ELR (cell line): ENCODE measurements at regions not wholly inside any gene's neighbourhood (a gene's known extent, or its start where the extent isn't known, plus 50 kb on each side); places are given as distances from the start of the nearest gene placed in this dataset.

Source experiments
- DNase-seq: peaks from one replicate; pipeline ENCODE4 v3.0.0-alpha.2; 2015; ENCODE audit warnings: low read depth

GRCh38 chr16:86091976-86092375 lies 193.0 kb downstream of the IRF8 start:
- DNase-seq: no peak

GRCh38 chr16:86092586-86093480 lies 193.9 kb downstream of the IRF8 start:
- no peak for DNase-seq

GRCh38 chr16:86093801-86094750 lies 195.1 kb downstream of the IRF8 start:
- no peak for DNase-seq

- DNase-seq: no peak
These were observed 196.3 kb downstream of the IRF8 start for GRCh38 chr16:86095131-86095752.

GRCh38 chr16:86095906-86096485 lies 197.0 kb downstream of the IRF8 start:
- no peak for DNase-seq

- DNase-seq: no peak
These were observed 197.9 kb downstream of the IRF8 start for GRCh38 chr16:86096850-86097249.

- no peak for DNase-seq
These were observed 200.4 kb downstream of the IRF8 start for GRCh38 chr16:86099326-86099725.

GRCh38 chr16:86100205-86101136 lies 201.5 kb downstream of the IRF8 start:
- DNase-seq: no peak

- DNase-seq: no peak
These were observed 202.4 kb downstream of the IRF8 start for GRCh38 chr16:86101137-86101896.

GRCh38 chr16:86101897-86102157 lies 202.9 kb downstream of the IRF8 start:
- DNase-seq: no peak

GRCh38 chr16:86103320-86103719 lies 204.4 kb downstream of the IRF8 start:
- DNase-seq: no peak

- DNase-seq: no peak
These were observed 205.6 kb downstream of the IRF8 start for GRCh38 chr16:86104537-86105048.

- DNase-seq: no peak
These were observed 208.4 kb downstream of the IRF8 start for GRCh38 chr16:86107215-86107825.

- no peak for DNase-seq
These were observed 209.1 kb downstream of the IRF8 start for GRCh38 chr16:86108062-86108461.

GRCh38 chr16:86110134-86110533 lies 211.2 kb downstream of the IRF8 start:
- DNase-seq: no peak

- DNase-seq: no peak
These were observed 211.8 kb downstream of the IRF8 start for GRCh38 chr16:86110726-86111125.

- no peak for DNase-seq
These were observed 213.2 kb downstream of the IRF8 start for GRCh38 chr16:86112178-86112577.

- DNase-seq: no peak
These were observed 218.3 kb downstream of the IRF8 start for GRCh38 chr16:86117235-86117634.

GRCh38 chr16:86117756-86118155 lies 218.8 kb downstream of the IRF8 start:
- DNase-seq: no peak
